A549 (cell line): ENCODE measurements at regions not wholly inside any gene's neighbourhood (a gene's known extent, or its start where the extent isn't known, plus 50 kb on each side); places are given as distances from the start of the nearest gene placed in this dataset.

ENCODE experiments used
- ATAC-seq, 2 experiments: fragments of 200-7000 bp in 1 of 2; fragments of >200 bp in 1 of 2; cut with Nextera tagmentation in 1 of 2; cut with Tn5 transposase in 1 of 2; 3 replicates each; pipeline versions ENCODE4 v1.8.0 to v1.9.1; 2018 to 2020; ENCODE audit warnings: mild to moderate bottlenecking in 1 of 2, moderate library complexity in 1 of 2
- CTCF ChIA-PET: fragments of 300-600 bp; sonication (Branson Sonifier 250); formaldehyde crosslinking; extraction: SDS; loops from one replicate; lab custom pipeline; 2021; ENCODE audit warnings: antibody characterized with exemption, inconsistent platforms; lab: Yijun Ruan, JAX
- POLR2A ChIA-PET: fragments of 350-600 bp; formaldehyde crosslinking; extraction: SDS; loops from one replicate; lab custom pipeline; 2021; ENCODE audit warnings: antibody characterized with exemption, inconsistent platforms; lab: Yijun Ruan, JAX
- DNase-seq, 2 experiments: peaks; one replicate each; pipeline versions ENCODE4 v3.0.0 to v3.0.0-alpha.2; 2011 to 2016; ENCODE audit warnings: low read depth in 1 of 2, low spot score in 1 of 2
- FAIRE-seq: peaks from 2 replicates; lab custom pipeline; 2011; peaks lifted over from hg19 to GRCh38; lab: Jason Lieb, UNC
- H3K27ac ChIP-seq, 2 experiments: fragments of >200 bp; sonication (Bioruptor Twin); formaldehyde crosslinking; 3 replicates each; pipeline ENCODE4 v1.5.1; 2016 to 2017
- H3K4me1 ChIP-seq: fragments of >200 bp; sonication (Bioruptor Twin); formaldehyde crosslinking; 3 replicates; pipeline ENCODE4 v1.6.1; 2016
- H3K4me2 ChIP-seq: fragments of >200 bp; sonication (Bioruptor Twin); formaldehyde crosslinking; 3 replicates; pipeline ENCODE4 v1.6.1; 2016
- H3K4me3 ChIP-seq: fragments of >200 bp; sonication (Bioruptor Twin); formaldehyde crosslinking; 3 replicates; pipeline ENCODE4 v1.5.1; 2016
- H3K9me3 ChIP-seq: fragments of >200 bp; sonication (Bioruptor Twin); formaldehyde crosslinking; 3 replicates; pipeline ENCODE4 v1.6.1; 2016
- BCL3 ChIP-seq: fragments of >200 bp; sonication (Bioruptor Twin); formaldehyde crosslinking; IDR thresholded peaks from 3 replicates; pipeline ENCODE4 v1.6.1; 2016
- CEBPB ChIP-seq, 2 experiments: fragments of >200 bp in 1 of 2; sonication (Bioruptor Twin) in 1 of 2; formaldehyde crosslinking in 1 of 2; IDR thresholded peaks; 2 replicates each; pipeline ENCODE4 v1.6.1; 2012 to 2016
- CHD4 ChIP-seq: fragments of 200-600 bp; sonication (generic); IDR thresholded peaks from 2 replicates; pipeline ENCODE4 v1.6.1; 2016; ENCODE audit warnings: antibody characterized with exemption, mild to moderate bottlenecking, borderline replicate concordance
- EHMT2 ChIP-seq: fragments of 200-600 bp; sonication (generic); IDR thresholded peaks from 2 replicates; pipeline ENCODE4 v1.6.1; 2016; ENCODE audit warnings: antibody characterized with exemption, low read depth, mild to moderate bottlenecking, moderate library complexity
- ELK1 ChIP-seq: fragments of 150-350 bp; IDR thresholded peaks from 2 replicates; pipeline ENCODE4 v1.6.1; 2014; ENCODE audit warnings: low read depth, mild to moderate bottlenecking, low read length
- EP300 ChIP-seq, 2 experiments: fragments of >200 bp; sonication (Bioruptor Twin); formaldehyde crosslinking; IDR thresholded peaks; 2 replicates in 1 of 2; 3 replicates in 1 of 2; pipeline ENCODE4 v1.6.1; 2016 to 2017
- ESRRA ChIP-seq: fragments of 150-350 bp; IDR thresholded peaks from 2 replicates; pipeline ENCODE4 v1.6.1; 2014; ENCODE audit warnings: mild to moderate bottlenecking, low read length, borderline replicate concordance
- FOSB ChIP-seq: fragments of 250-450 bp; sonication (Bioruptor Pico); IDR thresholded peaks from 2 replicates; pipeline ENCODE4 v1.5.0; 2020; ENCODE audit warnings: mild to moderate bottlenecking, moderate library complexity
- FOXS1 ChIP-seq: fragments of 250-450 bp; sonication (Bioruptor Pico); IDR thresholded peaks from 2 replicates; pipeline ENCODE4 v1.5.0; 2020; ENCODE audit warnings: mild to moderate bottlenecking, moderate library complexity
- HDAC2 ChIP-seq: fragments of 200-600 bp; sonication (generic); IDR thresholded peaks from 2 replicates; pipeline ENCODE4 v1.6.1; 2016
- HOXA7 ChIP-seq: fragments of 250-450 bp; sonication (Bioruptor Pico); IDR thresholded peaks from 2 replicates; pipeline ENCODE4 v1.5.0; 2020; ENCODE audit warnings: mild to moderate bottlenecking, moderate library complexity
- HOXB13 ChIP-seq: fragments of 250-450 bp; sonication (Bioruptor Pico); IDR thresholded peaks from 2 replicates; pipeline ENCODE4 v1.5.0; 2020; ENCODE audit warnings: low read depth, mild to moderate bottlenecking, moderate library complexity
- KDM5A ChIP-seq: fragments of 200-600 bp; sonication (generic); IDR thresholded peaks from 2 replicates; pipeline ENCODE4 v1.6.1; 2016; ENCODE audit warnings: antibody characterized with exemption, mild to moderate bottlenecking
- MYC ChIP-seq: IDR thresholded peaks from 2 replicates; pipeline ENCODE4 v1.6.1; 2012; ENCODE audit warnings: mild to moderate bottlenecking, inconsistent platforms, low read length, improper control_type of control experiment, borderline replicate concordance
- NR3C1 ChIP-seq: fragments of >200 bp; sonication (Bioruptor Twin); formaldehyde crosslinking; IDR thresholded peaks from 3 replicates; pipeline ENCODE4 v1.6.1; 2017
- PBX3 ChIP-seq: IDR thresholded peaks from 2 replicates; pipeline ENCODE4 v1.6.1; 2012
- POLR2A ChIP-seq: IDR thresholded peaks from 2 replicates; pipeline ENCODE4 v1.6.1; 2012; ENCODE audit warnings: mild to moderate bottlenecking, low read length
- POLR2AphosphoS2 ChIP-seq: conservative IDR thresholded peaks from 2 replicates; pipeline ENCODE4 v1.6.1; 2012; ENCODE audit warnings: low read length, improper control_type of control experiment, inconsistent platforms
- RAD21 ChIP-seq, 2 experiments: fragments of >200 bp in 1 of 2; sonication (Bioruptor Twin) in 1 of 2; formaldehyde crosslinking in 1 of 2; IDR thresholded peaks in 1 of 2; conservative IDR thresholded peaks in 1 of 2; 2 replicates in 1 of 2; 3 replicates in 1 of 2; pipeline ENCODE4 v1.6.1; 2012 to 2018; ENCODE audit warnings: inconsistent platforms in 1 of 2
- RARB ChIP-seq: fragments of 250-450 bp; sonication (Bioruptor Pico); IDR thresholded peaks from 2 replicates; pipeline ENCODE4 v1.8.0; 2021; ENCODE audit warnings: mild to moderate bottlenecking, moderate library complexity
- RNF2 ChIP-seq: fragments of 200-600 bp; sonication (generic); IDR thresholded peaks from 2 replicates; pipeline ENCODE4 v1.6.1; 2016; ENCODE audit warnings: low read depth, mild to moderate bottlenecking, antibody characterized with exemption, moderate library complexity, borderline replicate concordance
- SMC3 ChIP-seq: fragments of >200 bp; sonication (Bioruptor Twin); formaldehyde crosslinking; IDR thresholded peaks from 3 replicates; pipeline ENCODE4 v1.6.1; 2018; ENCODE audit warnings: inconsistent platforms
- TP53 ChIP-seq: fragments of 250-450 bp; sonication (Bioruptor Pico); IDR thresholded peaks from 2 replicates; pipeline ENCODE4 v1.5.0; 2021; ENCODE audit warnings: mild to moderate bottlenecking, moderate library complexity
- ZFP36 ChIP-seq: fragments of 450-650 bp; IDR thresholded peaks from 2 replicates; pipeline ENCODE4 v1.6.1; 2014; ENCODE audit warnings: borderline replicate concordance; ENCODE audit not compliant: partially characterized antibody
- ZSCAN20 ChIP-seq: fragments of 250-450 bp; sonication (Bioruptor Pico); IDR thresholded peaks from 2 replicates; pipeline ENCODE4 v1.8.0; 2022; ENCODE audit warnings: mild to moderate bottlenecking, moderate library complexity
- WGBS: methylation state at CpG from one replicate; pipeline ENCODE4 v1.1.6; 2017; ENCODE audit errors: missing lambda C conversion rate; 5-methylcytosine and 5-hydroxymethylcytosine counted together

GRCh38 chr3:132786890-132787289, 64.7 kb upstream of the NPHP3 start:
- no peak for FAIRE-seq
- H3K9me3 ChIP-seq = no peaks in the 10 kb centered on the region
- CTCF ChIA-PET = no interaction called here
- ATAC-seq = no peak
- no peaks in the 10 kb centered on the region for H3K4me1 ChIP-seq
- H3K27ac ChIP-seq = no peak overlapping the region
- WGBS = 0% methylated on average over 1 of the region's 3 CpGs
- H3K4me2 ChIP-seq = no peak overlapping the region
- TF ChIP-seq SMC3 (no peak), POLR2A (no peak), RAD21 (conservative IDR thresholded peaks at IDR 0.05 in 1 of 2, IDR thresholded peaks at IDR 0.05 in 1 of 2) (no peak), FOSB (CRISPR knock-in tag) (no peak), NR3C1 (no peak), EP300 (IDR thresholded peaks at IDR 0.05) (no peak), BCL3 (no peak)
- POLR2A ChIA-PET = no interaction called here
- no peak for DNase-seq
- no peak overlapping the region for H3K4me3 ChIP-seq

- no peaks in the 10 kb centered on the region for H3K4me1 ChIP-seq
- H3K4me2 ChIP-seq = no peak overlapping the region
- no peak overlapping the region for H3K4me3 ChIP-seq
- 10% methylated on average over 3 of the region's 3 CpGs for WGBS
- ChIA-PET POLR2A (no interaction called here), CTCF (no interaction called here)
- FAIRE-seq = no peak
- DNase-seq = no peak
- TF ChIP-seq CEBPB (IDR thresholded peaks at IDR 0.05) = no peak
- no peak for TF ChIP-seq HDAC2
- no peak for TF ChIP-seq POLR2AphosphoS2
- TF ChIP-seq EHMT2 = no peak
- TF ChIP-seq RARB (CRISPR knock-in tag) = no peak
- TF ChIP-seq EP300 (IDR thresholded peaks at IDR 0.05) = no peak
- no peak for TF ChIP-seq PBX3
- TF ChIP-seq HOXB13 (CRISPR knock-in tag) = no peak
- no peak for ATAC-seq
- H3K27ac ChIP-seq = no peak overlapping the region
- H3K9me3 ChIP-seq = no peaks in the 10 kb centered on the region
Measured at GRCh38 chr3:132785292-132785691, 63.1 kb upstream of the NPHP3 start.

GRCh38 chr3:132784502-132785025, 62.4 kb upstream of the NPHP3 start:
- no peak for ATAC-seq
- Histone ChIP-seq H3K9me3 (no peaks in the 10 kb centered on the region), H3K4me1 (no peaks in the 10 kb centered on the region), H3K4me3 (no peak overlapping the region), H3K27ac (no peak overlapping the region), H3K4me2 (no peak overlapping the region)
- FAIRE-seq = no peak
- WGBS = 20% methylated on average over 1 of the region's 1 CpG
- POLR2A ChIA-PET = no interaction called here
- CTCF ChIA-PET = no interaction called here
- TF ChIP-seq POLR2A = no peak
- TF ChIP-seq TP53 = no peak
- TF ChIP-seq POLR2AphosphoS2 = no peak
- no peak for TF ChIP-seq ZSCAN20 (CRISPR knock-in tag)
- TF ChIP-seq ZFP36 = no peak
- TF ChIP-seq HOXA7 (CRISPR knock-in tag) = no peak
- TF ChIP-seq ELK1 = no peak
- no peak for TF ChIP-seq RAD21 (conservative IDR thresholded peaks at IDR 0.05 in 1 of 2, IDR thresholded peaks at IDR 0.05 in 1 of 2)
- TF ChIP-seq FOSB (CRISPR knock-in tag) = no peak
- TF ChIP-seq RNF2 = no peak
- TF ChIP-seq ESRRA = no peak
- TF ChIP-seq HDAC2 = no peak
- TF ChIP-seq EP300 (IDR thresholded peaks at IDR 0.05) = no peak
- TF ChIP-seq KDM5A = no peak
- TF ChIP-seq MYC = no peak
- no peak for TF ChIP-seq FOXS1 (CRISPR knock-in tag)
- no peak for TF ChIP-seq CHD4
- no peak for TF ChIP-seq BCL3
- TF ChIP-seq HOXB13 (CRISPR knock-in tag) = no peak
- TF ChIP-seq CEBPB (IDR thresholded peaks at IDR 0.05) = no peak
- no peak for DNase-seq
